H1 (cell line): ENCODE measurements at regions not wholly inside any gene's neighbourhood (a gene's known extent, or its start where the extent isn't known, plus 50 kb on each side); places are given as distances from the start of the nearest gene placed in this dataset.

ENCODE experiments used
- EP300 ChIP-seq, 2 experiments: IDR thresholded peaks; 1 replicate in 1 of 2; 2 replicates in 1 of 2; pipeline ENCODE4 v1.6.1; 2011 to 2012; ENCODE audit warnings: low read depth in 2 of 2, low read length in 2 of 2, mild to moderate bottlenecking in 2 of 2, borderline replicate concordance in 1 of 2, inconsistent platforms in 1 of 2, moderate library complexity in 1 of 2
- RBBP5 ChIP-seq: IDR thresholded peaks from 2 replicates; pipeline ENCODE4 v1.7.1; 2012; ENCODE audit warnings: low read depth, mild to moderate bottlenecking, inconsistent platforms, low read length, moderate library complexity, borderline replicate concordance
- SIRT6 ChIP-seq: IDR thresholded peaks from one replicate; pipeline ENCODE4 v1.7.1; 2012; ENCODE audit warnings: low read length, inconsistent platforms
- YY1 ChIP-seq: IDR thresholded peaks from 2 replicates; pipeline ENCODE4 v1.6.1; 2011; ENCODE audit warnings: low read depth, mild to moderate bottlenecking, low read length

- TF ChIP-seq YY1 (no peak), SIRT6 (no peak), EP300 (IDR thresholded peaks at IDR 0.05; ENCODE audit: borderline replicate concordance in 1 of 2, low read depth in 2 of 2, low read length in 2 of 2) (no peak), RBBP5 (no peak)
These were observed 446.5 kb downstream of the EFNA5 start (continued) for GRCh38 chr5:107224272-107224671.
